ENCODE measurements at regions not wholly inside any gene's neighbourhood (a gene's known extent, or its start where the extent isn't known, plus 50 kb on each side); places are given as distances from the start of the nearest gene placed in this dataset.

- no peak for DNase-seq
- no peak overlapping the region for H3K4me3 ChIP-seq (ENCODE audit: insufficient read depth, low read depth, low read length)
- no peaks in the 10 kb centered on the region for H3K36me3 ChIP-seq (replicated peaks; ENCODE audit: control insufficient read depth, insufficient read depth, low read length)
- no peaks in the 10 kb centered on the region for H3K27me3 ChIP-seq (ENCODE audit: control insufficient read depth, insufficient read depth, low read length)
These were observed 68.2 kb downstream of the ARHGAP35 start for GRCh38 chr19:46928951-46929350.

DNA sequence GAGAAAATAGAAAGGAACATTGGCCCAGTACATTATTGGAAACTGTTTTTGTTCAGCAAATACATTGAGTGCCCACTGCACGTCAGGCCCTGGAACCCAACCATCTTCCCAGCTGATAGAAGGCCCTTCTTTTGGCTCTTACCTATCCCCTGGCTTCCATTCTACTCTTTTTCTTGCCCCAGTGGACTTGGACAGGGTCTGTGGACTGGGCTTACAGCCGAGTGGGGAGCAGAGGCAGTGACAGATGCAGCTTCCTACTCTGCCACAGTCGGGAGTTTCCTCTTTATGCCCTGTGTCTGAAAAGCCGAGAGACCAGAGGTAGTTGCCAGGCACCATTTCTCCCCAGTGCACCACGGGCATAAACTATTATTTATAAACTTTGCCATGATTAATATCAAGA lies 70.4 kb downstream of the ARHGAP35 start:
- Histone ChIP-seq H3K4me3 (ENCODE audit: insufficient read depth, low read depth, low read length) (no peak overlapping the region), H3K36me3 (replicated peaks; ENCODE audit: control insufficient read depth, insufficient read depth, low read length) (no peaks in the 10 kb centered on the region), H3K27me3 (ENCODE audit: control insufficient read depth, insufficient read depth, low read length) (no peaks in the 10 kb centered on the region)
- DNase-seq = no peak

- no peak for DNase-seq
- H3K27me3 ChIP-seq (ENCODE audit: control insufficient read depth, insufficient read depth, low read length) = no peaks in the 10 kb centered on the region
- no peak overlapping the region for H3K4me3 ChIP-seq (ENCODE audit: insufficient read depth, low read depth, low read length)
- peaks cover under 1% of the 10 kb centered on the region for H3K36me3 ChIP-seq (replicated peaks; ENCODE audit: control insufficient read depth, insufficient read depth, low read length)
These were observed 71.5 kb downstream of the ARHGAP35 start for GRCh38 chr19:46932346-46932745.

DNA sequence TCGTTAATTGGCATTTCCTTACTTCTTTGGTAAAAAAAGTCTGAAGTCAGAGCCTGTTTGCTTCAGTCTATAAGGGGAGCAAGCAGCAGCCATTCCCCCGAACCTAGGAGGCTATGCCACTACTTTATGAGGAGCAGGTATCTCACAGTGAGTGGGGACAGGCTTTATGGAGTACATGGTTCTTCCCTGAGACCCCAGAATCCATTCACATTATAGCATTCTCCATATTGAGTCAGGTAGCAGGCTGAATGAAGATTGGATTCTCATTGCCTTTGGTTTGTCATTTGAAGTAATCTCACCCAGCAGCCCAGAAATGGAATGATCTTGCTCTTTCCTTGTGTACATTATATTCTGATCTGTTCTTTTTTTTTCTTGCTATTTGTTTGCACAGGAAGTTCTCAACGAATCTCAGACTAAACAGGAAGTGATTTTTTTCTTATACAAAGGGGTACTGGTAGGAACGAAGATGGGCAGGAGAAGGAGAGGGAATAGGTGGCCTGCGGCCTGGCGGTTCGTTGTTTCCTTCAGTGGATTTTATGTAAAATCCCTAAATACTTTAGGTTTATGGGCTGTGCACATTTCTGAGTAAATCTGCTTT lies 74.4 kb downstream of the ARHGAP35 start:
- Histone ChIP-seq H3K4me3 (ENCODE audit: insufficient read depth, low read depth, low read length) (no peak overlapping the region), H3K36me3 (replicated peaks; ENCODE audit: control insufficient read depth, insufficient read depth, low read length) (peaks cover 3% of the 10 kb centered on the region), H3K27me3 (ENCODE audit: control insufficient read depth, insufficient read depth, low read length) (no peaks in the 10 kb centered on the region)
- no peak for DNase-seq

- Histone ChIP-seq H3K4me3 (ENCODE audit: insufficient read depth, low read depth, low read length) (no peak overlapping the region), H3K36me3 (replicated peaks; ENCODE audit: control insufficient read depth, insufficient read depth, low read length) (no peaks in the 10 kb centered on the region; the same call in 1 of the 2 replicates), H3K27me3 (ENCODE audit: control insufficient read depth, insufficient read depth, low read length) (no peaks in the 10 kb centered on the region)
- no peak for DNase-seq
These were observed 76.3 kb upstream of the NPAS1 start for GRCh38 chr19:46943150-46943946.

DNA sequence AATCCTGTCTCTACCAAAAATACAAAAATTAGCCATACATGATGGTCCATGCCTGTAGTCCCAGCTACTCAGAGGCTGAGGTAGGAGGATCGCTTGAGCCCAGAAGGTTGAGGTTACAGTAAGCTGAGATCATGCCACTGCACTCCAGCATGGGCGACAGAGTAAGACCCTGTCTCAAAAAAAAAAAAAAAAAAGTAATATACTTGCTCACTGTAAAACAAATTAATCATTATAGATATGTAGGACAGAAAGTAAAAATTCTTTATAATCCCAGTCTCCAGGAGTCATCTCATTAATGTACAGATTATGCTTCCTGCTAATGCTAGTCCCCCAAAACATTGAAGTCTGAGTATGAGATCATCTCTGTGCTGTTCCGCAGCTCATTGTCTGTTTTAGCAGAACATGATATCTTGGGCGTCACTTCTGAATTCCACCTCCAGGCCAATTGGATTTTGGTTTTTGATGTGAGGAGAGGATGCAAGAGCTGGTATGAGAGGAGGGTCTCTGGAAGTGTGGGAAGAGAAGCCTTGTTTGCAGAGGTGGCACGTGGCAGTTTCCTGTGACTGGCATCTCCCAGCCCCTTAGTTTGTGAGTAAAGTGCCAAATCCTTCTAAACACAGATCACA lies 75.4 kb upstream of the NPAS1 start:
- Histone ChIP-seq H3K36me3 (replicated peaks; ENCODE audit: control insufficient read depth, insufficient read depth, low read length) (no peaks in the 10 kb centered on the region; the same call in 1 of the 2 replicates), H3K27me3 (ENCODE audit: control insufficient read depth, insufficient read depth, low read length) (no peaks in the 10 kb centered on the region), H3K4me3 (ENCODE audit: insufficient read depth, low read depth, low read length) (no peak overlapping the region)
- no peak for DNase-seq

GRCh38 chr19:46944918-46945628 lies 74.6 kb upstream of the NPAS1 start:
- Histone ChIP-seq H3K27me3 (ENCODE audit: control insufficient read depth, insufficient read depth, low read length) (no peaks in the 10 kb centered on the region), H3K4me3 (ENCODE audit: insufficient read depth, low read depth, low read length) (no peak overlapping the region), H3K36me3 (replicated peaks; ENCODE audit: control insufficient read depth, insufficient read depth, low read length) (no peaks in the 10 kb centered on the region; the same call in 1 of the 2 replicates)
- DNase-seq = peak; percentile 70

DNA sequence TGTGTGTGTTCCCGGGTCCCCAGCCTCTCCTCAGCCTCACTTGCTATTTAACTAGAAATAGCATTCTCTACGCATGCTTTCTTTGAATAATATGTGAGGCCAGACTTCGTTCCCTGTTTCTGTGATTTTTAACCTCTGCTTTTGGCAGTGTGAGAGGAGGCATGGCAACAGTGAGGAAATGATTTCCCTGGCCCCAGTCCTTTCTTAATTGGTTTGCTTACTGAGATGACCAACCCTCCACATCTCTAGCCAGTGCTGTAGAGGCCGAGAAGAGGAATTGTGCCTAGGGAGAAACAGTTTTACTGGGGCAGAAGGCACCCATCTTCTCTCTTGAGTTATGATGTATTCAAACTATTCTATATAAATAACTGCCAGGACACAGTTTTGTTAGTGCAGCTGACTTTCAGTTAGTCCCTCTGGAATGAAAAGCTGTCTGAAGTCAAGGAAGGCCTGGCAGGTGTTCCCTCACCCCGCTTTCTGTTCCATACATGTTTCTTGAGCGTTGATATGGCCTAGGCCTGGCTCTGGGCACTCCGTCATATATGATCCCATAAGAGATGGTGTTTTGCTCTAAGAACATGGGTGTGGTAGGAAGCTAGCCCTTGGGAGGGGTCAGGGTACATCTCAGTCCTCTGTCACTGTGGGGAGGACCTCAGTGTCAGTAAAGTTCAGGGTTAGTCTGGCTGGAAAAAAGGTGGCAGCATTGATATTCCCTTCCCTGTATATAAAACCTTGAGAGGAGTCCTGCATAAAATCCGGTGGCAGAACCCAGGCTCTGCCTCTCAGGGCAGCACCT lies 73.7 kb upstream of the NPAS1 start:
- no peak for DNase-seq
- no peak overlapping the region for H3K4me3 ChIP-seq (ENCODE audit: insufficient read depth, low read depth, low read length)
- no peaks in the 10 kb centered on the region; the same call in 1 of the 2 replicates for H3K36me3 ChIP-seq (replicated peaks; ENCODE audit: control insufficient read depth, insufficient read depth, low read length)
- no peaks in the 10 kb centered on the region for H3K27me3 ChIP-seq (ENCODE audit: control insufficient read depth, insufficient read depth, low read length)

- no peaks in the 10 kb centered on the region for H3K27me3 ChIP-seq (ENCODE audit: control insufficient read depth, insufficient read depth, low read length)
- no peaks in the 10 kb centered on the region; the same call in 1 of the 2 replicates for H3K36me3 ChIP-seq (replicated peaks; ENCODE audit: control insufficient read depth, insufficient read depth, low read length)
- no peak overlapping the region for H3K4me3 ChIP-seq (ENCODE audit: insufficient read depth, low read depth, low read length)
- DNase-seq = no peak
These were observed 72.9 kb upstream of the NPAS1 start for GRCh38 chr19:46946611-46947238.

- no peaks in the 10 kb centered on the region for H3K27me3 ChIP-seq (ENCODE audit: control insufficient read depth, insufficient read depth, low read length)
- H3K36me3 ChIP-seq (replicated peaks; ENCODE audit: control insufficient read depth, insufficient read depth, low read length) = no peaks in the 10 kb centered on the region; the same call in 1 of the 2 replicates
- no peak overlapping the region for H3K4me3 ChIP-seq (ENCODE audit: insufficient read depth, low read depth, low read length)
- DNase-seq = no peak
These were observed 71.8 kb upstream of the NPAS1 start for GRCh38 chr19:46947866-46948265.

GRCh38 chr19:46950526-46951170 lies 69.0 kb upstream of the NPAS1 start:
- no peaks in the 10 kb centered on the region for H3K27me3 ChIP-seq (ENCODE audit: control insufficient read depth, insufficient read depth, low read length)
- no peak overlapping the region for H3K4me3 ChIP-seq (ENCODE audit: insufficient read depth, low read depth, low read length)
- no peak for DNase-seq
- H3K36me3 ChIP-seq (replicated peaks; ENCODE audit: control insufficient read depth, insufficient read depth, low read length) = 0 out of 2 replicates have a peak, but pooled peaks cover 2% of the 10 kb centered on the region

DNA sequence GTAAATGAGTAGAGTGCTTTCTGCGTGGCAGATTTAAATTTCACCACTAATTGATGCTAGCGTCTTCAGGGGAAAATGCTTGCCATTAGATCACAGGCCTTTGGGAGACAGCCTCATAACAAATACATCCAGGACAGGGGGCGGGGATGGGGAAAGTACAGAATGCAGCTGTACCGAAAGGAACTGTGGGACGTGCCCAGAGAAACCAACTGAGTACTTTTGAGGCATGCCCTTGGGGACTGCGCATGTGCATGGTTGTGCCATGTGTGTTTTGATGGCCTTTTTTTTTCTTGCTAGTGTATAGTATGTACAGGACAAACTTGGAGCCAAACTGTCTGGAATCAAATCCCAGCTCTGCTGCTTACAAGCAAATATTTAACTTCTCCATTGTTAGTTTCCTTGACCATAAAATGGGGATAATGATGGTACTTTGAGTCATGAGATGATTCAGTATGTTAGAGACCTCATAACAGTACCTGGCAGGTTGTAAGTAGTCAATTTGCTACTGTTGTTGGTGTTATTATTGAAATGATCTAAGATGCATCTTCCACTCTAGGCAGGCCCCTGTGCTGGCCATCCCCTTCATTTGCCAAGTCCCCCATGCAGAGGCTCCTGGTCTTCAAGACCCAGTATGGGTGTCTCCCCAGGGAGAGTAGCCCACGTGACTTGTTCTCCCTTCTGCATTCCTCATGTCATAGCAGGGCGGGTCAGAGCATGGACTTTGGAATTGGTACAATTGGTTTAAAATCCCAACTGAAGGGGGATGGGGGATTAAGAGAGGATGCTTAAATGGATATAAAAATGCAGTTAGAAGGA lies 68.3 kb upstream of the NPAS1 start:
- Histone ChIP-seq H3K36me3 (replicated peaks; ENCODE audit: control insufficient read depth, insufficient read depth, low read length) (peaks cover 2% of the 10 kb centered on the region; the same call in 1 of the 2 replicates), H3K27me3 (ENCODE audit: control insufficient read depth, insufficient read depth, low read length) (no peaks in the 10 kb centered on the region), H3K4me3 (ENCODE audit: insufficient read depth, low read depth, low read length) (no peak overlapping the region)
- no peak for DNase-seq

Measured in H7 (cell line).